ENCODE measurements at regions not wholly inside any gene's neighbourhood (a gene's known extent, or its start where the extent isn't known, plus 50 kb on each side); places are given as distances from the start of the nearest gene placed in this dataset.

GRCh38 chr15:87561641-87562040 lies 694.9 kb downstream of the NTRK3 start:
- TF ChIP-seq CTCF (IDR thresholded peaks at IDR 0.05) (no peak), POLR2A (IDR thresholded peaks at IDR 0.05; ENCODE audit: low read depth) (no peak), POLR2AphosphoS5 (IDR thresholded peaks at IDR 0.05) (no peak), EP300 (IDR thresholded peaks at IDR 0.05) (no peak)
